ENCODE measurements at regions not wholly inside any gene's neighbourhood (a gene's known extent, or its start where the extent isn't known, plus 50 kb on each side); places are given as distances from the start of the nearest gene placed in this dataset.

Small RNA genes lying in the stretch of these regions (small RNA-seq; reads per million reads assigned to genes)
- gene AC119618.1 (0 reads per million in 2 experiments), gene RNA5SP499 (0.06 to 0.72 reads per million in 2 experiments)

Data from SK-MEL-5 (cell line).